ENCODE measurements at regions not wholly inside any gene's neighbourhood (a gene's known extent, or its start where the extent isn't known, plus 50 kb on each side); places are given as distances from the start of the nearest gene placed in this dataset.

DNA sequence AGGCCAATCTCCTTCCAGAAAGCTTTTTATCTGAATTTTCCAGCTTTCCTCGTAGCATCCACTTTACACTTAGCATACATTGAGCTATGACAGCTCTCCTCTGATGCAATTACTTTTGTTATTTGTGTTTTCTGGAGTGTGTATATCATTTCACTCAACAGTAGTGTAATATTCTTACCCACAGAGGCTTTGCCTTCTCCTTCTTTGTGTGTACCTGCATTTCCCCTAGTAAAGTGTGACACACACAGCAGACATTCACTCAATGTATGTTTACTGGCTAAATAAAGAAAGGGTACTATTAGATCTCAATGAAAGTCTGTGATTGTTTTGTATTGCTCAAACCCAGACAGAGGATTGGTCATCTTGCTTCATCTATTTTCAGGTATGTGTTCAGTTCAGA, 193.7 kb upstream of the MEX3C start:
- TF ChIP-seq, protein P1, sequence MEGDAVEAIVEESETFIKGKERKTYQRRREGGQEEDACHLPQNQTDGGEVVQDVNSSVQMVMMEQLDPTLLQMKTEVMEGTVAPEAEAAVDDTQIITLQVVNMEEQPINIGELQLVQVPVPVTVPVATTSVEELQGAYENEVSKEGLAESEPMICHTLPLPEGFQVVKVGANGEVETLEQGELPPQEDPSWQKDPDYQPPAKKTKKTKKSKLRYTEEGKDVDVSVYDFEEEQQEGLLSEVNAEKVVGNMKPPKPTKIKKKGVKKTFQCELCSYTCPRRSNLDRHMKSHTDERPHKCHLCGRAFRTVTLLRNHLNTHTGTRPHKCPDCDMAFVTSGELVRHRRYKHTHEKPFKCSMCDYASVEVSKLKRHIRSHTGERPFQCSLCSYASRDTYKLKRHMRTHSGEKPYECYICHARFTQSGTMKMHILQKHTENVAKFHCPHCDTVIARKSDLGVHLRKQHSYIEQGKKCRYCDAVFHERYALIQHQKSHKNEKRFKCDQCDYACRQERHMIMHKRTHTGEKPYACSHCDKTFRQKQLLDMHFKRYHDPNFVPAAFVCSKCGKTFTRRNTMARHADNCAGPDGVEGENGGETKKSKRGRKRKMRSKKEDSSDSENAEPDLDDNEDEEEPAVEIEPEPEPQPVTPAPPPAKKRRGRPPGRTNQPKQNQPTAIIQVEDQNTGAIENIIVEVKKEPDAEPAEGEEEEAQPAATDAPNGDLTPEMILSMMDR (IDR thresholded peaks at IDR 0.05 in 2 of 3, conservative IDR thresholded peaks at IDR 0.05 in 1 of 3; ENCODE audit: borderline replicate concordance in 1 of 3, insufficient read depth in 1 of 3, low read depth in 2 of 3, low read length in 2 of 3), result no peak
- no peak for TF ChIP-seq EZH2phosphoT487 (IDR thresholded peaks at IDR 0.05; ENCODE audit: borderline replicate concordance)
- TF ChIP-seq YY1 (IDR thresholded peaks at IDR 0.05; ENCODE audit: extremely low read depth, insufficient replicate concordance, low read depth, low read length), result no peak
- no peak for TF ChIP-seq POLR2AphosphoS5 (IDR thresholded peaks at IDR 0.05; ENCODE audit: low read depth, low read length)
- no peak for TF ChIP-seq ZNF274 (IDR thresholded peaks at IDR 0.05; ENCODE audit: low read depth, low read length)
- no peak for TF ChIP-seq POLR2A (IDR thresholded peaks at IDR 0.05; ENCODE audit: borderline replicate concordance, extremely low read depth, insufficient read depth, insufficient read length)
- TF ChIP-seq JUND (IDR thresholded peaks at IDR 0.05), result no peak
- TF ChIP-seq EZH2 (IDR thresholded peaks at IDR 0.05), result no peak
- TF ChIP-seq RAD21 (IDR thresholded peaks at IDR 0.05; ENCODE audit: low read depth), result no peak
- TF ChIP-seq SRF (IDR thresholded peaks at IDR 0.05; ENCODE audit: low read depth), result no peak
- no peak for TF ChIP-seq SP1 (IDR thresholded peaks at IDR 0.05; ENCODE audit: low read depth)
- no peak for TF ChIP-seq ATF3 (IDR thresholded peaks at IDR 0.05)
- TF ChIP-seq ELF1 (IDR thresholded peaks at IDR 0.05; ENCODE audit: borderline replicate concordance, low read depth), result no peak
- no peak for TF ChIP-seq REST (IDR thresholded peaks at IDR 0.05; ENCODE audit: low read depth)

Measured in HCT116 (cell line).